GM12878 (cell line): ENCODE measurements at regions not wholly inside any gene's neighbourhood (a gene's known extent, or its start where the extent isn't known, plus 50 kb on each side); places are given as distances from the start of the nearest gene placed in this dataset.

Experiments
- BRCA1 ChIP-seq: IDR thresholded peaks from 2 replicates; pipeline ENCODE4 v1.6.1; 2011; ENCODE audit warnings: low read depth, low read length, improper control_type of control experiment
- CHD1 ChIP-seq: IDR thresholded peaks from 2 replicates; pipeline ENCODE4 v1.6.1; 2012; ENCODE audit warnings: low read depth, low read length, improper control_type of control experiment
- DPF2 ChIP-seq: fragments of 450-650 bp; IDR thresholded peaks from 2 replicates; pipeline ENCODE4 v1.6.1; 2017; ENCODE audit warnings: mild to moderate bottlenecking
- E4F1 ChIP-seq: fragments of 450-650 bp; IDR thresholded peaks from 2 replicates; pipeline ENCODE4 v1.6.1; 2018; ENCODE audit warnings: borderline replicate concordance, mild to moderate bottlenecking; ENCODE audit not compliant: partially characterized antibody
- EP300 ChIP-seq, 2 experiments: fragments of 150-350 bp in 1 of 2; IDR thresholded peaks; 2 replicates each; pipeline ENCODE4 v1.6.1; 2011 to 2012; ENCODE audit warnings: low read depth in 2 of 2, low read length in 2 of 2, borderline replicate concordance in 1 of 2, improper control_type of control experiment in 1 of 2, inconsistent platforms in 1 of 2; ENCODE audit not compliant: control insufficient read depth in 1 of 2
- GABPA ChIP-seq: IDR thresholded peaks from 2 replicates; pipeline ENCODE4 v1.6.1; 2014; ENCODE audit warnings: antibody characterized with exemption, low read depth, mild to moderate bottlenecking, inconsistent platforms
- JUNB ChIP-seq: IDR thresholded peaks from 2 replicates; pipeline ENCODE4 v1.6.1; 2016; ENCODE audit warnings: antibody characterized with exemption, mild to moderate bottlenecking
- POLR2A ChIP-seq: IDR thresholded peaks from 2 replicates; pipeline ENCODE4 v1.6.1; 2011; ENCODE audit warnings: low read depth, mild to moderate bottlenecking, low read length
- TF ChIP-seq, protein P1 (sequence below), 3 experiments: IDR thresholded peaks in 2 of 3; conservative IDR thresholded peaks in 1 of 3; 2 replicates each; pipeline ENCODE4 v1.5.1; 2011; ENCODE audit warnings: low read depth in 3 of 3, low read length in 3 of 3, mild to moderate bottlenecking in 3 of 3, control low read depth in 2 of 3, moderate library complexity in 2 of 3, inconsistent platforms in 1 of 3, mixed read lengths in 1 of 3; ENCODE audit not compliant: control insufficient read depth in 2 of 3, insufficient read depth in 1 of 3; ENCODE audit errors: extremely low read depth in 1 of 3
- TF ChIP-seq, protein P2 (sequence below): fragments of 450-650 bp; IDR thresholded peaks from 2 replicates; pipeline ENCODE4 v1.6.1; 2017; ENCODE audit warnings: borderline replicate concordance
- TF ChIP-seq, protein P3 (sequence below): IDR thresholded peaks from 2 replicates; pipeline ENCODE4 v1.6.1; 2012; ENCODE audit warnings: low read depth, low read length, improper control_type of control experiment

- TF ChIP-seq, protein P1, sequence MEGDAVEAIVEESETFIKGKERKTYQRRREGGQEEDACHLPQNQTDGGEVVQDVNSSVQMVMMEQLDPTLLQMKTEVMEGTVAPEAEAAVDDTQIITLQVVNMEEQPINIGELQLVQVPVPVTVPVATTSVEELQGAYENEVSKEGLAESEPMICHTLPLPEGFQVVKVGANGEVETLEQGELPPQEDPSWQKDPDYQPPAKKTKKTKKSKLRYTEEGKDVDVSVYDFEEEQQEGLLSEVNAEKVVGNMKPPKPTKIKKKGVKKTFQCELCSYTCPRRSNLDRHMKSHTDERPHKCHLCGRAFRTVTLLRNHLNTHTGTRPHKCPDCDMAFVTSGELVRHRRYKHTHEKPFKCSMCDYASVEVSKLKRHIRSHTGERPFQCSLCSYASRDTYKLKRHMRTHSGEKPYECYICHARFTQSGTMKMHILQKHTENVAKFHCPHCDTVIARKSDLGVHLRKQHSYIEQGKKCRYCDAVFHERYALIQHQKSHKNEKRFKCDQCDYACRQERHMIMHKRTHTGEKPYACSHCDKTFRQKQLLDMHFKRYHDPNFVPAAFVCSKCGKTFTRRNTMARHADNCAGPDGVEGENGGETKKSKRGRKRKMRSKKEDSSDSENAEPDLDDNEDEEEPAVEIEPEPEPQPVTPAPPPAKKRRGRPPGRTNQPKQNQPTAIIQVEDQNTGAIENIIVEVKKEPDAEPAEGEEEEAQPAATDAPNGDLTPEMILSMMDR (IDR thresholded peaks at IDR 0.05 in 2 of 3, conservative IDR thresholded peaks at IDR 0.05 in 1 of 3; ENCODE audit: control insufficient read depth in 2 of 3, extremely low read depth in 1 of 3, insufficient read depth in 1 of 3, low read depth in 3 of 3, low read length in 3 of 3): no peak
- TF ChIP-seq, protein P2, sequence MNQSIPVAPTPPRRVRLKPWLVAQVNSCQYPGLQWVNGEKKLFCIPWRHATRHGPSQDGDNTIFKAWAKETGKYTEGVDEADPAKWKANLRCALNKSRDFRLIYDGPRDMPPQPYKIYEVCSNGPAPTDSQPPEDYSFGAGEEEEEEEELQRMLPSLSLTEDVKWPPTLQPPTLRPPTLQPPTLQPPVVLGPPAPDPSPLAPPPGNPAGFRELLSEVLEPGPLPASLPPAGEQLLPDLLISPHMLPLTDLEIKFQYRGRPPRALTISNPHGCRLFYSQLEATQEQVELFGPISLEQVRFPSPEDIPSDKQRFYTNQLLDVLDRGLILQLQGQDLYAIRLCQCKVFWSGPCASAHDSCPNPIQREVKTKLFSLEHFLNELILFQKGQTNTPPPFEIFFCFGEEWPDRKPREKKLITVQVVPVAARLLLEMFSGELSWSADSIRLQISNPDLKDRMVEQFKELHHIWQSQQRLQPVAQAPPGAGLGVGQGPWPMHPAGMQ: no peak
- no peak for TF ChIP-seq GABPA
- no peak for TF ChIP-seq DPF2
- TF ChIP-seq CHD1: no peak
- TF ChIP-seq E4F1: no peak
- no peak for TF ChIP-seq JUNB
- no peak for TF ChIP-seq BRCA1
- TF ChIP-seq POLR2A: no peak
- TF ChIP-seq, protein P3, sequence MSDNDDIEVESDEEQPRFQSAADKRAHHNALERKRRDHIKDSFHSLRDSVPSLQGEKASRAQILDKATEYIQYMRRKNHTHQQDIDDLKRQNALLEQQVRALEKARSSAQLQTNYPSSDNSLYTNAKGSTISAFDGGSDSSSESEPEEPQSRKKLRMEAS: no peak
- no peak for TF ChIP-seq EP300 (IDR thresholded peaks at IDR 0.05; ENCODE audit: borderline replicate concordance in 1 of 2, control insufficient read depth in 1 of 2, low read depth in 2 of 2, low read length in 2 of 2)
Observed at GRCh38 chr10:90435296-90435695, 422.5 kb downstream of the HTR7 start.
